Thyroid gland (tissue), 4 donors: ENCODE measurements at regions not wholly inside any gene's neighbourhood (a gene's known extent, or its start where the extent isn't known, plus 50 kb on each side); places are given as distances from the start of the nearest gene placed in this dataset.

Experiments used
- CTCF ChIP-seq, 6 experiments: fragments of 200-600 bp in 3 of 6; fragments of 450-650 bp in 3 of 6; sonication (generic) in 3 of 6; IDR thresholded peaks; one replicate each; pipeline ENCODE4 v1.5.1; 2016 to 2019; ENCODE audit warnings: antibody characterized with exemption in 6 of 6, mild to moderate bottlenecking in 2 of 6, inconsistent platforms in 1 of 6, moderate library complexity in 1 of 6
- POLR2A ChIP-seq, 2 donors: fragments of 450-650 bp; IDR thresholded peaks; one replicate each; pipeline ENCODE4 v1.6.1; 2017; ENCODE audit warnings: antibody characterized with exemption in 2 of 2, mild to moderate bottlenecking in 2 of 2, moderate library complexity in 1 of 2

GRCh38 chr18:27276479-27276878 is 91.4 kb upstream of the CHST9 start:
- TF ChIP-seq CTCF (IDR thresholded peaks at IDR 0.05), result no peak
- no peak for TF ChIP-seq POLR2A (IDR thresholded peaks at IDR 0.05)
